ENCODE measurements at regions not wholly inside any gene's neighbourhood (a gene's known extent, or its start where the extent isn't known, plus 50 kb on each side); places are given as distances from the start of the nearest gene placed in this dataset.

DNA sequence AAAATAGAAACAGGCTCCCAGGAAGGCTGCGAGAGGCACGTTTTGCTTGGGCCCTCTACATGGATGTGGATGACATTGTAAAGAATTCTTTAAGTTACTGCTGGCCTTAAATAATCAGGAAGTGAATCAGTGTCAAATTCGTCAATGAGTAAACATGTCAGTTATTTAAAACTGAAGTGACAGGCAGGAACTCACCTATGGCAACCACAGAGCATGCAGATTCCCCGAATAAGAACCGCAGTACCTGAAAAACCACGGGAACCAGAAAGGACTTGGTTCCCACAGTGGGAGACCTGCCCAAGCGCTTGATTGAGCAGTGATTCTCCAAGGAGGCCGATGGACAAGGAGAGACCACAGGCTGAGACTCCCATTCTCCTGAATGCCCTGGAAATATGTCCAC is 351.2 kb upstream of the AKR1E2 start:
- Histone ChIP-seq H3K36me3 (no peaks in the 10 kb centered on the region), H3K4me3 (no peak overlapping the region), H3K27ac (no peak overlapping the region), H3K27me3 (no peaks in the 10 kb centered on the region), H3K9me3 (no peaks in the 10 kb centered on the region), H3K4me1 (no peaks in the 10 kb centered on the region)
- ATAC-seq, result no peak
- TF ChIP-seq, protein P1, sequence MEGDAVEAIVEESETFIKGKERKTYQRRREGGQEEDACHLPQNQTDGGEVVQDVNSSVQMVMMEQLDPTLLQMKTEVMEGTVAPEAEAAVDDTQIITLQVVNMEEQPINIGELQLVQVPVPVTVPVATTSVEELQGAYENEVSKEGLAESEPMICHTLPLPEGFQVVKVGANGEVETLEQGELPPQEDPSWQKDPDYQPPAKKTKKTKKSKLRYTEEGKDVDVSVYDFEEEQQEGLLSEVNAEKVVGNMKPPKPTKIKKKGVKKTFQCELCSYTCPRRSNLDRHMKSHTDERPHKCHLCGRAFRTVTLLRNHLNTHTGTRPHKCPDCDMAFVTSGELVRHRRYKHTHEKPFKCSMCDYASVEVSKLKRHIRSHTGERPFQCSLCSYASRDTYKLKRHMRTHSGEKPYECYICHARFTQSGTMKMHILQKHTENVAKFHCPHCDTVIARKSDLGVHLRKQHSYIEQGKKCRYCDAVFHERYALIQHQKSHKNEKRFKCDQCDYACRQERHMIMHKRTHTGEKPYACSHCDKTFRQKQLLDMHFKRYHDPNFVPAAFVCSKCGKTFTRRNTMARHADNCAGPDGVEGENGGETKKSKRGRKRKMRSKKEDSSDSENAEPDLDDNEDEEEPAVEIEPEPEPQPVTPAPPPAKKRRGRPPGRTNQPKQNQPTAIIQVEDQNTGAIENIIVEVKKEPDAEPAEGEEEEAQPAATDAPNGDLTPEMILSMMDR (IDR thresholded peaks at IDR 0.05), result no peak
- intact Hi-C loops (cut with DNase I), result no loop called here
- WGBS, 2 donors, result 57 to 67% methylated on average over 8 of the region's 8 CpGs
- no peak for FAIRE-seq
- no peak for DNase-seq

DNA sequence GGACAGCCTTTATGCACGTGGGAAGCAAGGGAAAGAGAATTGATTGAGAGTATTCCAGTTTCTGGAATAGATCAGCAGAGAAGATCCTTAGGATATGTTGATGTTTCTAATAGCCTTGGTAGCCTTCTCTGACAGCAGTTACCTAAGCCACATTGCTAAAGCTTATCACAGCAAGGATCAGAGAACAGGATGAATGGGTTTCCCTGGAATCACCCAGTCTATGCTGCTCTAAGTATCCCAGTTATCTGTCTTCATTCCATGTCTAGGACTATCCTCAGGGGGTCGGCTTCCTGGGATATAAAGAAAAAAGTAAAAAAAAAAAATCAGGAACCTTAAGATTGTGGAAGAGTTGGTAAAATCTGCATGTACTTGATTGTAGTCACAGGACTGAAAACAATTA is 352.0 kb upstream of the AKR1E2 start:
- no peak overlapping the region for H3K4me3 ChIP-seq
- H3K36me3 ChIP-seq, result no peaks in the 10 kb centered on the region
- no peaks in the 10 kb centered on the region for H3K9me3 ChIP-seq
- no peaks in the 10 kb centered on the region for H3K4me1 ChIP-seq
- no peak overlapping the region for H3K27ac ChIP-seq
- FAIRE-seq (no peak), DNase-seq (no peak), ATAC-seq (no peak)
- H3K27me3 ChIP-seq, result no peaks in the 10 kb centered on the region
- WGBS, 2 donors, result 53 to 58% methylated on average over 2 of the region's 2 CpGs
- intact Hi-C loops (cut with DNase I), result no loop called here
- TF ChIP-seq, protein P1 (IDR thresholded peaks at IDR 0.05), result no peak

- 68 to 81% methylated on average over 7 of the region's 7 CpGs for WGBS, 2 donors
- ATAC-seq, result no peak
- intact Hi-C loops (cut with DNase I), result no loop called here
Observed at GRCh38 chr10:4472190-4472904, 353.7 kb upstream of the AKR1E2 start.

DNA sequence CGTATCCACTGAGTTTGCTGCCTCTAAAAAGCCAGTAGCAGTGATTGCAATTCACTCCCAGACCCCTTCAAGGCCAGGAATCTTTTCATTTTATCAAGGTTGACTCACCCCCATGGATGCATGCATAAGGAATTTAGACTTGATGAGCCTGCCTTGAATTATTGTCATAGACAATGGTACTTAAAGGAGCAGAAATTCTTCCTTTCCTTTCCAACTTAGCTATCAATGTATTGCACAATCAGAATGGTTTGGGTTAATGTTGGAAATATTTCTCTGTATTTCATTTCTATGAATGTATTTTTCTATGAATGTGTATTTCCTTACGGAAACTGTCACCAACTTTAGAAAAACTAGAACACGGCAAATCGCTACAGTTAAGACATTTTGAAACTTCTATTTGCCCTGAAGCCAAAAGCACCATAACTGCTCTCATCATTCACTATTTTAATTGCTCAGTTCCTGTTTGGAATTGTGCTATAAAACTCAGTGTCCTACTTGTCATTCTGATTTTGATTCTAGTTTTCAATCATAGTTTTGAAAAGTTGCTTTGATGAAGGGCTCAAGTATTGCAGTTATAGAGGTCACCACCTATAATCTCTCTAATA is 355.7 kb upstream of the AKR1E2 start:
- Histone ChIP-seq H3K9me3 (no peaks in the 10 kb centered on the region), H3K4me3 (no peak overlapping the region), H3K36me3 (no peaks in the 10 kb centered on the region), H3K27me3 (peaks cover 0 to 10% (median 0%) of the 10 kb centered on the region in 4 donors), H3K4me1 (no peaks in the 10 kb centered on the region), H3K27ac (no peak overlapping the region)
- intact Hi-C loops (cut with DNase I), result no loop called here
- ATAC-seq, result no peak
- no peak for FAIRE-seq
- 72 to 74% methylated on average over 4 of the region's 4 CpGs for WGBS, 2 donors
- no peak for DNase-seq
- TF ChIP-seq, protein P1 (IDR thresholded peaks at IDR 0.05), result no peak

More at GRCh38 chr10:4472190-4472904, 353.7 kb upstream of the AKR1E2 start:
- Histone ChIP-seq H3K27ac (no peak overlapping the region), H3K4me3 (no peak overlapping the region), H3K36me3 (no peaks in the 10 kb centered on the region), H3K9me3 (no peaks in the 10 kb centered on the region), H3K27me3 (no peaks in the 10 kb centered on the region), H3K4me1 (no peaks in the 10 kb centered on the region)
- TF ChIP-seq, protein P1 (IDR thresholded peaks at IDR 0.05), result no peak
- DNase-seq, result no peak
- FAIRE-seq, result no peak

- H3K4me1 ChIP-seq, result no peaks in the 10 kb centered on the region
- H3K27ac ChIP-seq, result no peak overlapping the region
- TF ChIP-seq, protein P1 (IDR thresholded peaks at IDR 0.05), result no peak
- FAIRE-seq (no peak), ATAC-seq (no peak), DNase-seq (no peak)
- 20 to 34% methylated on average over 1 of the region's 1 CpG for WGBS, 2 donors
- H3K27me3 ChIP-seq, result peaks cover 0 to 10% (median 0%) of the 10 kb centered on the region in 4 donors
- H3K36me3 ChIP-seq, result no peaks in the 10 kb centered on the region
- intact Hi-C loops (cut with DNase I), result no loop called here
- no peak overlapping the region for H3K4me3 ChIP-seq
- H3K9me3 ChIP-seq, result no peaks in the 10 kb centered on the region
Observed at GRCh38 chr10:4467481-4467880, 358.5 kb upstream of the AKR1E2 start.

Data from pancreas (tissue), 10 donors.